OCI-LY7 (cell line): ENCODE measurements at regions not wholly inside any gene's neighbourhood (a gene's known extent, or its start where the extent isn't known, plus 50 kb on each side); places are given as distances from the start of the nearest gene placed in this dataset.
"Not testable (repeated sequence)": the region's sequence is repeated elsewhere in the genome, so short reads cannot be mapped to it uniquely, and the experiment has no call there.

Experiments
- BruUV-seq: library from RNA; stranded (reverse); fragments of 400-500 nt; replicated peaks from 2 replicates; lab custom pipeline; 2021; lab: Mats Ljungman, UMichigan
- CTCF ChIA-PET: fragments of 300-600 bp; sonication (Branson Sonifier 250); formaldehyde crosslinking; loops from one replicate; lab custom pipeline; 2022; ENCODE audit warnings: antibody characterized with exemption; ENCODE audit not compliant: unreplicated experiment; lab: Charles Lee
- POLR2A ChIA-PET: fragments of 300-600 bp; sonication (Branson Sonifier 250); formaldehyde crosslinking; loops from one replicate; lab custom pipeline; 2022; ENCODE audit warnings: antibody characterized with exemption; lab: Charles Lee
- DNase-seq: peaks from one replicate; pipeline ENCODE4 v3.0.0-alpha.2; 2015; ENCODE audit warnings: low spot score
- H2AFZ ChIP-seq: fragments of 200-600 bp; sonication (generic), shearing (Covaris generic); 2 replicates; pipeline ENCODE4 v1.6.1; 2014; ENCODE audit warnings: mild to moderate bottlenecking, antibody characterized with exemption, low read length, moderate library complexity
- H3K27ac ChIP-seq: fragments of 200-600 bp; sonication (generic); 2 replicates; pipeline ENCODE4 v1.5.1; 2014; ENCODE audit warnings: mixed run types, low read depth, mild to moderate bottlenecking, moderate library complexity, low read length, inconsistent platforms; ENCODE audit not compliant: poor library complexity, severe bottlenecking
- H3K36me3 ChIP-seq: fragments of 200-600 bp; sonication (generic); 2 replicates; pipeline ENCODE4 v1.6.1; 2014; ENCODE audit warnings: mild to moderate bottlenecking, antibody characterized with exemption, low read length, moderate library complexity, mixed read lengths; ENCODE audit not compliant: insufficient read depth
- H3K4me1 ChIP-seq: fragments of 200-600 bp; sonication (generic); 2 replicates; pipeline ENCODE4 v1.5.1; 2014; ENCODE audit warnings: mild to moderate bottlenecking, low read length; ENCODE audit not compliant: insufficient read depth, poor library complexity, severe bottlenecking
- H3K4me2 ChIP-seq: fragments of 200-600 bp; sonication (generic); 2 replicates; pipeline ENCODE4 v1.6.1; 2014; ENCODE audit warnings: mild to moderate bottlenecking, low read length
- H3K4me3 ChIP-seq: fragments of 200-600 bp; sonication (generic); 2 replicates; pipeline ENCODE4 v1.5.1; 2014; ENCODE audit warnings: mild to moderate bottlenecking, low read depth, low read length; ENCODE audit not compliant: poor library complexity, severe bottlenecking
- H3K79me2 ChIP-seq: fragments of 200-600 bp; sonication (generic); 2 replicates; pipeline ENCODE4 v1.6.1; 2016; ENCODE audit warnings: low read depth, mild to moderate bottlenecking, low read length, moderate library complexity, mixed read lengths; ENCODE audit not compliant: insufficient read depth
- H3K9me2 ChIP-seq: fragments of 200-600 bp; sonication (generic); 2 replicates; pipeline ENCODE4 v1.6.1; 2016; ENCODE audit warnings: mild to moderate bottlenecking, low read length, mixed read lengths; ENCODE audit not compliant: insufficient read depth
- H3K9me3 ChIP-seq: fragments of 200-600 bp; sonication (generic); 2 replicates; pipeline ENCODE4 v1.6.1; 2014; ENCODE audit warnings: mild to moderate bottlenecking, mixed run types, low read length, mixed read lengths
- H4K20me1 ChIP-seq: fragments of 200-600 bp; sonication (generic); 2 replicates; pipeline ENCODE4 v1.6.1; 2014; ENCODE audit warnings: mild to moderate bottlenecking, antibody characterized with exemption, low read length, moderate library complexity, mixed read lengths; ENCODE audit not compliant: insufficient read depth
- CTCF ChIP-seq: fragments of 200-600 bp; sonication (generic); conservative IDR thresholded peaks from 2 replicates; pipeline ENCODE4 v1.5.1; 2014; ENCODE audit warnings: mild to moderate bottlenecking, antibody characterized with exemption, low read length, moderate library complexity, mixed read lengths
- EZH2phosphoT487 ChIP-seq: fragments of 200-600 bp; sonication (generic); IDR thresholded peaks from 2 replicates; pipeline ENCODE4 v1.6.1; 2018; ENCODE audit warnings: low read depth, borderline replicate concordance, mild to moderate bottlenecking, mixed run types, antibody characterized with exemption, low read length, moderate library complexity, mixed read lengths
- intact Hi-C: fragments of 100-400 bp; cut with micrococcal nuclease; formaldehyde crosslinking; loops from one replicate; pipeline ENCODE4 v1.10.0; 2022; ENCODE audit not compliant: unreplicated experiment

- POLR2A ChIA-PET: no interaction called here
- Histone ChIP-seq H3K27ac (no peak overlapping the region), H3K9me3 (no peaks in the 10 kb centered on the region), H3K4me1 (no peaks in the 10 kb centered on the region), H3K79me2 (no peaks in the 10 kb centered on the region), H3K9me2 (no peaks in the 10 kb centered on the region), H4K20me1 (no peaks in the 10 kb centered on the region), H2AFZ (no peak overlapping the region), H3K36me3 (no peaks in the 10 kb centered on the region), H3K4me3 (no peak overlapping the region), H3K4me2 (no peak overlapping the region)
- DNase-seq: no peak
- BruUV-seq: no TSS peak
- TF ChIP-seq CTCF: no peak
- no peak for TF ChIP-seq EZH2phosphoT487
- intact Hi-C loops: no loop called here
- CTCF ChIA-PET: no interaction called here
Measured at GRCh38 chr3:164732166-164732565, 346.1 kb downstream of the SI start.

GRCh38 chr3:164730815-164731360, 347.4 kb downstream of the SI start:
- no peaks in the 10 kb centered on the region for H3K9me3 ChIP-seq
- H2AFZ ChIP-seq: no peak overlapping the region
- H3K4me2 ChIP-seq: no peak overlapping the region
- no peak for TF ChIP-seq CTCF
- TF ChIP-seq EZH2phosphoT487: no peak
- intact Hi-C loops: no loop called here
- H3K9me2 ChIP-seq: no peaks in the 10 kb centered on the region
- no peaks in the 10 kb centered on the region for H4K20me1 ChIP-seq
- ChIA-PET POLR2A (no interaction called here), CTCF (no interaction called here)
- H3K4me3 ChIP-seq: no peak overlapping the region
- H3K79me2 ChIP-seq: no peaks in the 10 kb centered on the region
- no peaks in the 10 kb centered on the region for H3K4me1 ChIP-seq
- DNase-seq: no peak
- H3K27ac ChIP-seq: no peak overlapping the region
- no TSS peak for BruUV-seq
- H3K36me3 ChIP-seq: no peaks in the 10 kb centered on the region

- no TSS peak for BruUV-seq
- H3K27ac ChIP-seq: no peak overlapping the region
- POLR2A ChIA-PET: no interaction called here
- DNase-seq: no peak
- no peak overlapping the region for H3K4me3 ChIP-seq
- H3K9me3 ChIP-seq: no peaks in the 10 kb centered on the region
- intact Hi-C loops: no loop called here
- H3K36me3 ChIP-seq: no peaks in the 10 kb centered on the region
- H4K20me1 ChIP-seq: no peaks in the 10 kb centered on the region
- H3K9me2 ChIP-seq: no peaks in the 10 kb centered on the region
- H3K4me2 ChIP-seq: no peak overlapping the region
- TF ChIP-seq CTCF (no peak), EZH2phosphoT487 (no peak)
- H2AFZ ChIP-seq: no peak overlapping the region
- CTCF ChIA-PET: no interaction called here
- no peaks in the 10 kb centered on the region for H3K4me1 ChIP-seq
- H3K79me2 ChIP-seq: no peaks in the 10 kb centered on the region
Measured at GRCh38 chr3:164723396-164723795, 354.9 kb downstream of the SI start.

GRCh38 chr3:164702808-164703207, 375.5 kb downstream of the SI start:
- H3K9me3 ChIP-seq, H3K4me2 ChIP-seq, intact Hi-C loops, H3K9me2 ChIP-seq, H3K79me2 ChIP-seq, H2AFZ ChIP-seq, BruUV-seq, CTCF ChIA-PET, H3K27ac ChIP-seq, H4K20me1 ChIP-seq, POLR2A ChIA-PET, H3K4me1 ChIP-seq, H3K4me3 ChIP-seq, H3K36me3 ChIP-seq, DNase-seq: not testable (repeated sequence)
